Cerebellar cortex (tissue), 1 donor: ENCODE measurements at regions not wholly inside any gene's neighbourhood (a gene's known extent, or its start where the extent isn't known, plus 50 kb on each side); places are given as distances from the start of the nearest gene placed in this dataset.
"Not testable (repeated sequence)": the region's sequence is repeated elsewhere in the genome, so short reads cannot be mapped to it uniquely, and the experiment has no call there.

ENCODE experiments used
- DNase-seq: peaks from one replicate; pipeline ENCODE4 v3.0.0-alpha.2; 2015; ENCODE audit warnings: low spot score

DNA sequence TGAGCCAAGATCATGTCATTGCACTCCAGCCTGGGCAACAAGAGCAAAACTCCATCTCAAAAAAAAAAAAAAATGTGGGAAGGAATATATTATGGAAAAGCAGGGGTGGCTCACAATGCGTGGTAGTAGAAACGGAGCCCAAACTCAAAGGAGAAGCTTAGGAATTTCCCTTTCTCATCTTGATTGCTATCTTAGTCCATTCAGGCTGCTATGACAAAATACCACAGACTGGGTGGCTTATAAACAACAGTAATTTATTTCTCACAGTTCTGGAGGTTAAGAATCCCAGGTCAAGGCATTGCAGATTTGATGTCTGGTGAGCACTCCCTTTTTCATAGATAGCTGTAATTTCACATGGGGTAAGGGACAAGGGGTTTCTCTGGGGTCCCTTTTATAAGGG is 153.8 kb upstream of the KRR1 start:
- DNase-seq = no peak

DNA sequence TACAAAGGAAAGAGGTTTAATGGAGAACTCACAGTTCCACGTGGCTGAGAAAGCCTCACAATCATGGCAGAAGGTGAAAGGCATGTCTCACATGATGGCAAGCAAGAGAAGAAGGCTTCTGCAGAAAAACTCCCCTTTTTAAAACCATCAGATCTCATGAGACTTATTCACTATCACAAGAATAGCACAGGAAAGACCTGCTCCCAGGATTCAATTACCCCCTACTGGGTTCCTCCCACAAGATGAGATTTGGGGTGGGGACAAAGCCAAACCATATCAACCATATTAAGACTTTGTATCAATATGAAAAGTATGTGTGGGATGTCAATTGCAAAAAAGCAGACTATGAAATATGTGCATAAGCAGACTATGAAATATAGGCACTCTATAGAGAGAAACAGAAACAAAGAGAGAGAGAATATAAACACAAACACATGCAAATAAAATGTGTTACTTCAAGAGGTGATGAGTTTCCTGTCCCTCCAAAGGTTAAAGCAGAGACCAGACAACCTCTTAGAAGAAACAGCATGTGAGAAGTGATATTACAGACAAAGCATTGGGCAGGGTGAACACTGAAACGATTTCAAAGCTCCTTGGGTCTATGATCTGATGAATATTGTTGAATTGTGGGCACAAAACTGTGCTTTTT is 151.2 kb upstream of the KRR1 start:
- DNase-seq = no peak

DNA sequence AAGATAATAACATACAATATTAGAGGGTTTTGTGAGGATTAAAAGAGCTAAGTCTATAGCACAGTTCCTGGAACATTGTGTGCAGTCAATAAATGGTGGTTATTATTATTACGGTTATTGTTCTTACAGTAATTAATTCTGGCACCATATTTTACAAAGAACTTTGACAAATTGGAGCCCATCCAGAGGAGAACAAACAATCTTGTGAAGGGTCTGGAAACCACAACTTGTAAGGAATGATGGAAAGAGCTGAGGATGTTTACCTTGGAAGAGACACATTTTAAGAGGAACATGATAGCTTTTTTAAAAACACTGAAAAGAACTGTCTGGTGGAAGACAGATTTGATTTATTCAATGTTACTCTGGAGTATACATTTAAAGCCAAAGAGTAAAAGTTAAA is 150.5 kb upstream of the KRR1 start:
- DNase-seq = no peak

DNA sequence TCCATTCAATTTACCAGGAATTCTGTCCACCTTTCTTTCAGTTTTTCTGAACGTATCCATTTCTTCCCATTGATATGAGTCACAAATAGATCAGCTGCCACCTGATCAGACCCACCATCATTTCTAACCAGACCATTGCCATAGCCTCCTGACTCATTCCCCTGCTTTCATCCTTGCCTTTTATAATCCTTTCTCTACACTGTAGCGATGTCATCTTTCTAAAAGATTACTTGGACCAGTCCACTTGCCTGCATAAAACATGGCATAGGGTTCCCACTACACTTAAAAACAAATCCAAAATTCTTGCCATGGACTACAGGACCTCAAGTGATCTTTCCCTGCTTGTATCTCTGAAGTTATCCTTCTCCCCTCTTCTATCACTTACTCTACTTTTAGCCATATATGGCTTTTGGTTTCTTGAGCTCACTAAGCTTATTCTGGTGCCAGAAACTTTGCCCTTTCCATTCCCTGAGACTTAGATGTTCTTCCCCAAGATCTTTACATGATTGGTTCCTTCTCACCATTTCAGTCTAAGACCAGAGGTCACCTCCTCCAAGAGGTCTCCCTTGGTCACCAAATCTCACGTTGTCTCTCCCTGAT is 149.5 kb upstream of the KRR1 start:
- DNase-seq = no peak

DNA sequence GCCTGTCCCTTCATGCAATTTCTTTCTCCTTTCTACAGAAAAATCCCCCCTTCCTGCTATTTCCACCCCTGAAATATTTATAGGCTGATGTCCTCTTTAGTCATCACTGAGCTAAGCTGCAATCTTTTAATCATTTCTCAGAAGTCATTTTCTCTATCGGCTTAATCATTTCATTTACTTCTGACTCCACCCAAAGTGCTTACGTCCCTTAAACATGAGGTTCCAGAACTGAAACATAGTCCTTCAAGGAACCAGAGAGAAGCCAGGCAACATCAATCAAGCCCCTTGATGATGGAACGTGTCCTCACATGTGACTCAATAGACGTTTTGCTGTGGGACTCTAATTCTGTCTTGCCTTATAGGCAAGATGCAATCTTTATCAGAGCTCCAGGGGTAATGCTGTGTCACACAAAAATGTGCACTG is 148.7 kb upstream of the KRR1 start:
- DNase-seq = no peak

DNA sequence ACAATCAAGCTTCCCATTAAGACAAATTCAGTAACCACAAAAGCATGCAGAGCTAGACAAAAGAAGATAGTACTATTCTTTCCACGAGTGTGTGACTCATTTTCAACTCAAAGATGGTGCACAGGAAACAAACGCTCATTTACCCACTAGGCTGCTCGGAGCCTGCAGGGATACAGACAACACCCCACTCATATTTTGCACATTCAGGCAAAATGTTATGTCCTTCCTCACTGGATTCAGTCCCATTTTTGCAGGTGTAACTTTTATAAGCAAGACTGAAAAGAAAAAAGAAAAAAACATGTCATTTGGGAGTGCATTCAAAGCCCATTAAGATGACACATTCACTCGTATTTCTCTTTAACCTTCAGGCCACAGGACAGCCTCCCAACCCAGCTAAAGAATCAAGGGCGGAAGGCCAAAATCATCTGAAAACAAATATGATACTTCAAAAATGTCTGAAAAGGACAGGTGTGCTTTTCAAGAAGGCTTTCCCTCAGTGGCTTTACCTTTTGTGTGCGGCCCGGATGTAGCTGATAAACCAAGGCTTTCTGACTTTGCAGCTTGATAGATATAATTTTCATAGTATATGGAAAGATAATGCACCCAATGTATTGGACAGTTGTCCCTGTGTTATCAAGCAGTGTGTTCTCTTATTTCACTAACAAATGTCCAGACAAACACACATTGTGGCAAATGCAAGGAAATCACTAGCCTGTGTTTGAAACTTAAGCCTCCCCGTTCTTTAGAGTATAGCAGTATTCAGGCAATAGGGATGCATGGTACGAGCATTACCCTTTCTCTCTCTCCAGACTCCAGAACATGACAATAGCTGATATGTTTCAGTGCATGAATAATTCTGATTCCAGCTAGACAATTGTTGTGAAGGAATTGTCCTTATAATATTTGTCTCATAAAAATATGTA is 147.8 kb upstream of the KRR1 start:
- DNase-seq = no peak

DNA sequence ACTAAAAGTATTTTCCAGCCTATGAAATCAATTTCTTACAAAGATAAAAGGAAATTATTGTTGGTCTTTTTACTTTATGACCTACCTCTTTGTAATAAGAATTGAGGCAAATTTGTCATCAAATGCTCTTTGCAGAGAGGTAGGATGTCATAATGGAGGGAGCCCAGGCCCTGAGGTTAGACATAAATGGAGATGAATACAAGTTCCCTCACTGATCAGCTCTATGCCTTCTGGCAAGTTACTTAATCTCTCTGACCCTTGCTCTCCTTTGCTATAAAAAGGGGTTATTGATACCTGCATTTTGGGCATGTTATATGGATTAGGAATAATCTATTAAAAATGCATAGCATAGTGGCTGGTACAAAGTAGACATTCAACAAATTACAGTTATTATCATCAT is 146.9 kb upstream of the KRR1 start:
- DNase-seq = no peak

DNA sequence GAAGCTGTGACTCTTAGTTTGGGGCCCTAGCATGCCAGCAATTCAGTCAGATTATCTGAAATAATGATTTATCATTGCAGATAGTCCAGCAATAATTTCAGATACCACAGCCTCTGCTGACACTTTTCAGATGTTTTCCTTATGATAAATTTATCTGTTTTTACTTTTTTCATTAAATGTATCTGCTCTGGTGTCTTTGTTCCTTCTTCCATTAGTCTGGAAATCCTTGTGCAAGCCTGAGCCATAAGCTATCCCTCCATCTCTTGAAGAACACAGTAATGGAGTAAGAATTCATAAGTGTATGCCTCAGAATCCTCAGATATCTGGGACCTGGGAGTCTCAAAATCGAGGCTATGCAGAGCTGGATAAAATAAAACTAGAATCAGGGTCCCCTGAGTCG is 146.4 kb upstream of the KRR1 start:
- DNase-seq = no peak

DNA sequence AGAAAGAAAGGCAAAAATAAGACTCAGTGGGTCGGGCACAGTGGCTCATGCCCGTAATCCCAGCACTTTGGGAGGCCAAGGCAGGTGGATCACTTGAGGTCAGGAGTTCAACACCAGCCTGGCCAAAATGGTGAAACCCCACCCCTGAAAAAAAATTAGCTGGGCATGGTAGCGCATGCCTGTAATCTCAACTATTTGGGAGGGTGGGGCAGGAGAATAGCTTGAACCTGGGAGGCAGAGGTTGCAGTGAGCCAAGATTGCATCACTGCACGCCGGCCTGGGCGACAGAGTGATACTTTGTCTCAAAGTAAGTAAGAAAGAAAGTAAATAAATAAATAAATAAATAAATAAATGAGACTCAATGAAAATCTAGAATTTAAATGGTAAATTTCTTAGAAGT is 145.9 kb upstream of the KRR1 start:
- not testable (repeated sequence) for DNase-seq

DNA sequence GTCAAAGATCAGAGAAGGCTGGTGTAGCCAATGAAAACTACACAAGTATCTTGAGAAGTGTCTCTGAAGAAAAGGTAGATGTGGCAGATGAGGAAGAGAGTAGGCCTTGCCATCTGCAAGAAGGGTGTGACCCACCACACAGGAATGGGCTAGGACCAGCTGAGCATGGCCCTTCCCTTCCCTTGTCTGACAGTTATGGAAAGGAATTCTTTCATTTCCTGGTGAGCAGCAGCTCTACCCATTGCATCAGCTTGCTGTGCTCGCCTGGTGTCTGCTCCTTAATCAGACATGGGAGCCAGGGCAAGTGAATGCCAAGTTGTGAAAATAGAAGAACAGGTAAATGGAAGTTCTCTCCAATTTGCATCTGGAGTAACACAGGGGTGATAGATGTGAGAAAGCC is 145.2 kb upstream of the KRR1 start:
- DNase-seq = no peak

DNA sequence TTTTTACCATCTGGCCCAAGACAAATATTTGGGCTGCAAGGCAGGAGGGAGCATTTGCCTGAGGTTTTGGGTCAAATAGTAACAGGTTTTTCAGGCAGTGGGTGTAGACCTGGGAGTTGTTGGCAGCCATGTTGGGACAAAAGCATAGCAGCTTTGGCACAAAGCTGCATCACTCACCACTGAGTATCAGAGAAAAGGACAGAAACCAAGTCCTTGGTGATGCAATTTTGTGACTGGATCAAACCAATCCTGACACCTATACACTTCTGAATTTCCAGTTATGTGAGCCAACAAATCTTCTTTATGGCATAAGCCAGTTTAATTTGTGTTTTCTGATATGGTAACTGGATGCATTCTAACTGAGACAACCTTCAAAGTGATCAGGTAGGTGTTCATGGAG is 144.8 kb upstream of the KRR1 start:
- DNase-seq = no peak

DNA sequence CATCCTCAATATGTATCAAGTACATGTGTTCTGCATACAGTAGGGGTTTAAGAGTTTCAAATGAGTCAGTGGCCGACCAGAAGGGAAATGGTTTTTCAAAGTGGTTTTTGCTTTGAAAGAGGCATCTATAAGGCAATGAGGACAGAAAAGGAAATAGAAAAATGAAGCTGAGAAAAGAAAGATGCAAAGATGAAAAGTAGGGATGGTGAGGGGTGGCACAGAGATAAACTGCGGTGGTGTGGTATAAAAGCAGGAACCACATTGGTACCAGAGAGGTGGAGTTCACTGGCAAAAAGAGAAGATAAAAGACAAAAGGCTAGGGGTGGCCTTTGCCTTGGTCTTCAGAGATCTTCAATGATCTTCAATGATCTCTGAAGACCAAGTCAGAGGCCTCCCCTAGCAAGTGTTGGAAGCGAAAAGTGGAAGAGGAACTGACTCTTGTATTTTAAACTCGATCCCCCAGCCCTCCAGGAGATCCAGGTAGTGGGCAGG is 144.0 kb upstream of the KRR1 start:
- DNase-seq = no peak

DNA sequence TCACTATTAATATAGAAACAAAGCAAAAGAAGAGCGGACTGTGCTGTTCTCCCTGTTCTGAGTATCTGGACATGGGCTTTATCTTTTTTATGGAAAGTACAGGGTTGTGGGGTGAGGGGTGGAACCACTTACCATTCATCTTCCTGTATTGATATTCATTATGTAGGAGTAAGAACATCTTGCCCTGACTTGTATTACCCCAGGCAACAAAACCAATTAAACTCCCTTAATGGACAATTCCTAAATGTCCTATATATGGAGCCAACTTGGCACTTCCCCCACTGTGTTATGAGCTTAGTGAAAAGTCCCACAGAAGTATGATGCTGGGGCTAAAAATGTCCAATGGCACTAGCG is 139.9 kb upstream of the KRR1 start:
- DNase-seq = no peak

DNA sequence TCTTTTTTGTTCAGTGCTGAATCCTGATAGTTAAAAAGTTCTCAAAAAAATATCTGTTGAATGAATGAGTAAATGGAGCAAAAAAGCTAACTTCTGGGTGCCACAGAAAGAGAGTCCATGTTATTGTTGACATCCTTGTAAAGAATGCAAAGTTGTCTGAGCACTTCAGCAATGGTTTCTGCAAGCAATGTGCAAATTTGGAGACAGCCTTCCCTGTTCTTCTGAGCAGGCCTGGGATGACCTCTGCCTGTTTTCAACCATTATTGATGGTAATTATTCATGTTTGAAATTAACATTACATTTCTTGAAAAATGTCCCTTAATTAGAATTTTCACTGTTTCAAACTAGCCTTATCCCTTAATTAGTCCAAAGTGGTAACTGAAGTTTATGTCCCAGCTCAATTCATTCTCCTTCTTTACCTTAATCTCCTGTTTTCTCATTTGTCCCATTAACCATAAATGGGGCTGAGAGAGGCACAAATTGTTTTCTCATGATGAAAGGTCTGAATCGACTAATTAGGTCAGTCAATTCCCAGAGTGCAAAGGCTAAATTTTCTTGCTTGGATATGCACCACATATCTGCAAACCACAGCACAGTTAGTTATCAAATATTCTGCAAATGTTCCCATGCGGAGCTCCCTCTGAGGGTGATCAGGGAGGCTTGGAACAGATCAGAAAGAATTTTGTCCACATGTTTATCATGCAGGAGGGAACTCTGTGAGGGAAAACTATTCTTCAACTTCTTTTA is 139.4 kb upstream of the KRR1 start:
- DNase-seq = no peak

DNA sequence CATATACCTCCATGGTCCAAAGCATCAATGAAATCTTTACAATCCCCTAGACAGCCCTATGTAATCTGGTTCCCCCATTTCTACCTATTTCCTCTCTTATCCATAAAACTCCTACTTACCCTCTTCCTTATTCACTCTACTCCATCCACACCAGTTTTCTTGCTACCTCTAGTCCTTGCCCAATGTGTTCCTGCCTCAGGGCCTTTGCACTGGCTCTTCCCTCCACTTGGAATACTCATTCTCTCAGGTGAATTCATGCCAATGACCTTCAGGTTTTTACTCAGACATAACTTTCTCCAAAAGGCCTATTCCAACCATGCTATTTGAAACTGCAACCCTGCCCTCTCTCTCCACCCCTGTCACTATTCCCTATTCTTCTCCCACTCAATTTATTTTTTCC is 138.7 kb upstream of the KRR1 start:
- no peak for DNase-seq

DNA sequence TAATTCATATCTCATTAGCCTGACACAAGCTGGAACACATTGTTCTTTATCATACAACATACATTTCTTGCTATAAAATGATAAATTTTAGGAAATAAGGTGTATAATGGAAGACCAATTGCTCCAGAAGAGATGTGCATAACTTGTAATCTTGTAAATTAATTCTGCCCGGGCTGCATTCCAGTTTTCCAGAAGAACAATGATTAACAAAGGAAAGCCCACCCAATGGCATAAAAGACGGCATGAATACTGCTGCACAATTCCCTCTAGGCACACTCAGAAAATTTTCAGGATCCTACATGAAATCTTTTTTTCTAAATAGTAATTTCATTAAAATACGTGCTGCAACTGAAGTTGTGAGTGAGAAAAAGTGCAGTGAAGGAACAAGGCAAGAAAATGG is 137.4 kb upstream of the KRR1 start:
- no peak for DNase-seq

DNA sequence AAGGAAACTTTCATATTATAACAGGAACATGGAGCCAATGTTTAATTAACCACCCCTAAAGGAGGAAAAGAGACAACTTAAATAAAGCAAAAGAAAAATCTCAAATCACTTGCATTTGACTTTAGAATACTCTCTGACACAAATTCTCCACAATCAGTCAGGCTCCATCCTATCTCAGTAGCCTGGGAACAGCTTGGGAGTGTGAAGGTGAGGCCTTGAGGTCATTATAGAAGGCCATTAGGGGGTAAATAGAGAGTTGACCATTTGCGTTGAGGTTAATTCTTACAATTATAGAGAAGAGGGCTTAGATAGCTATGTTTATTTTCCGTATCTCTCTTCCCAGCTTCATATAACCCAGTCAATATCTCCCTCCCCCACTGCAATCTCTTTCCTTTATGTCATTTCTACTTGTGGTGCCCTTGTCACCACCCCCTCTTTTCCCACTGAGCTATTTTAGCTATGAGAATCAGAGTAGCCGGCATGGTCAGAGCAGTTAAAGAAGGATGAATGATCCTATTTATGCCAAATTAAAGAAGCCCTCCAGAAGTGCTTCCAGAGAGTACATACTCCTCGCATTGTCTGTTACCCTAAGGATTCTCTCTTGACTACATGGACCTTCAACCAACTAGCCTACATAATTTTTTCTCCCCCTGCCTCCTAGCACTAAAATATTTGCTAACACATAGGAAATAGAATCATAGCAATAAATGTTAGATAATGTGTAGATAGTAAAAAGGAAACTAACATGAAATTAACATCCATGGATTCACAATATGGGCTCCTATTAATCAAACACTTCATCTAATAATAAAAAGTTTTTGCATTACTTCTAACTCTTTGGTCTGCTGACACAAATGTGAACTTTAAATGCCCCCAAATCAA is 135.2 kb upstream of the KRR1 start:
- no peak for DNase-seq

DNA sequence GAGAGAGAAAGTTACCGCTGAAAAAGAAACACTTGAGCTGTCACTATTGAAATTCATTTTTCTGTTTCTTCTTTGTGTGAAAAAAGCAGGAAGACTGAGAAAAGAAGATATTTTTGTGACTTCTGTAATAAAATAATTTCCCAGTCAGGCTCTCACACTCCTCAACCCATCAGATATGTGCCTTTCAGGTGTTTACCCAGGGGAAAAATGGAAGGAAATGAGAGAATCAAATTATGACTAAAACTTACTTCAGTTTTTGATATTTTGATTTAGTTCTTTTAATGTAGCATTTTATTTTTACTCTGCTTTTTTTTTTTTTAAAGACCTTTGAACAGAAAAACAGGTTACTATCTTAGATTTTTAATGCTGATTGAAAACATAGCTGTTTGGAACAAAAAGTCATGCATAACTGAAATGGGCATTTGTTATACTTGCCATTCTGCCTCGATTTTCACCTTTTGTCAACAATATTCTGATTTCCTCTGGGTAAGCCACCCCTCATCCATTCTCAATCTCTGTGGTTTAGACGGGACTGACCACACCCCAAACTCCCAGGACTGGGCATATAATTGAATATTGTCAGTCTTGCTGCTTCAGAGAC is 133.2 kb upstream of the KRR1 start:
- DNase-seq = no peak

DNA sequence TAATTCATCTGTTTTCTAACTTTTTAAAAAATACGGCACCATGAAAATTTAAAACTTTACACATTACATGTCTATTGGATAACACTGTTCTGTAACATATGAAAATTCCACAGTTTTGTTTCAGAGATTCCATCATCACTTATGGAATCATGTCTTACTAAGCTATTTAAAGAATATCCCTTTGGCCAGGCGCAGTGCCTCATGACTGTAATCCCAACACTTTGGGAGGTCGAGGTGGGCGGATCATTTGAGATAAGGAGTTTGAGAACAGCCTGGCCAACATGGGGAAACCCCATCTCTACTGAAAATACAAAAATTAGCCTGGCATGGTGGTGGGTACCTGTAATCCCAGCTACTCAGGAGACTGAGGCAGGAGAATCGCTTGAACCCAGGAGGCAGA is 131.7 kb upstream of the KRR1 start:
- not testable (repeated sequence) for DNase-seq

DNA sequence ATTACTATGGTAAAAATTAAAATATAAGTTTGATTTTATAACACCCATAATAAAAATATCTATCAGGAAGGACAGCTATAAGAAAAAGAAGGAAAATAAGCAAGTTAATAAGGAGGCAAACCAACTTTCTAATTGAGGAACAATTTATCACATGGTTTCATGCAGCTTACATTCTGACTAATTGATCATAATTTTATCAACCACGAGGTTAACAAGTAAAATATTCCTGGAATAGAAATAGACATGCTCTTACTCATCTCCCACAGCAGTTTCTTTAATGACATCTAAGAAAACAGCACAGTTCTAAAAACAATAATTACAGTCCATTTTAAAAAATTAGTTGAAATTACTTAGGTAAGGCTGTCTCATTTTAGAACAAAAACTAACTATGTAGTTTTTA is 130.8 kb upstream of the KRR1 start:
- no peak for DNase-seq
